ENCODE measurements at regions not wholly inside any gene's neighbourhood (a gene's known extent, or its start where the extent isn't known, plus 50 kb on each side); places are given as distances from the start of the nearest gene placed in this dataset.

GRCh38 chr12:85393606-85394005, 113.6 kb downstream of the ALX1 start (continued):
- TF ChIP-seq EGR1 (IDR thresholded peaks at IDR 0.05; ENCODE audit: borderline replicate concordance, low read depth, low read length) (no peak), CHD2 (IDR thresholded peaks at IDR 0.05; ENCODE audit: low read length) (no peak), RXRA (IDR thresholded peaks at IDR 0.05; ENCODE audit: insufficient read depth, low read depth, low read length) (no peak), GABPA (IDR thresholded peaks at IDR 0.05; ENCODE audit: borderline replicate concordance, insufficient read depth, low read length) (no peak)
